Right forelimb (tissue), 1 donor: ENCODE measurements at regions not wholly inside any gene's neighbourhood (a gene's known extent, or its start where the extent isn't known, plus 50 kb on each side); places are given as distances from the start of the nearest gene placed in this dataset.
"Not testable (repeated sequence)": the region's sequence is repeated elsewhere in the genome, so short reads cannot be mapped to it uniquely, and the experiment has no call there.

ENCODE experiments used
- DNase-seq: peaks from one replicate; pipeline ENCODE4 v3.0.0-alpha.2; 2018

DNA sequence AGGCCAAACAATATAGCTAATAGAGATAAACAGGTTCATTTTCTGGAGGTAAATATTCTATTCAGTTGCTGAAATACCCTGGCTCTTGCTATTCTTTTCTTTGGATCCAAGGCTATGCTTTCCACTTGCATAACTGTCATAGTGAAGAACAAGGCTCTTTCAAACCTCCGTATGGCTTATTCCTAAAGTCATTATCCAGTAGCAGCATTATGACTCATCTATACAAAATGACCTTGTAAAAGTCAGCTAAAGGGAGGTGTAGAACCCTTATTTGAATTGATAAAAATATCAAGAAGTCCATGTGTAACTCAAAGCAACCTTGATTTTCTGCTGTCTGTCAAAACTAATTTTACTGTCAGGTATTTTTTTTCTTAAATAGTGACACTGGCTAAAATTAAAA, 447.8 kb downstream of the PLK2 start:
- no peak for DNase-seq

DNA sequence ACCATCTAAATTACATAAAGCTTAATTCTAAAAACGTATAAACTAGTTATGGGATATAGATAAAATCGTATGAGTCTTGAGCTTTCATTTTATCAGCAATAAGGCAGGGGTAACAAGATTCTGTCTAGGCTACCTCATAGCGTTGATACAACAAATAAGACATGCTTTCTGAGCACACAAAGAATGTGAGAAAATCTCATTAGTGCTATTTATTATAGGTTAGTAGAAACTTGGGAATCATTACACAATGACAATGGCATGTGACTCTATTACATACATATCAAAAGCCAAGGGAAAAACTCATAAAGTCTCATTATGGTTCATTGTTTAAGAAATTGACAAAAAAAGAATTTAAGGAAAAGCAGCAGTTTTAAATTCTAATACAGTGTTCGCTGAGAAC, 448.6 kb downstream of the PLK2 start:
- DNase-seq = no peak

DNA sequence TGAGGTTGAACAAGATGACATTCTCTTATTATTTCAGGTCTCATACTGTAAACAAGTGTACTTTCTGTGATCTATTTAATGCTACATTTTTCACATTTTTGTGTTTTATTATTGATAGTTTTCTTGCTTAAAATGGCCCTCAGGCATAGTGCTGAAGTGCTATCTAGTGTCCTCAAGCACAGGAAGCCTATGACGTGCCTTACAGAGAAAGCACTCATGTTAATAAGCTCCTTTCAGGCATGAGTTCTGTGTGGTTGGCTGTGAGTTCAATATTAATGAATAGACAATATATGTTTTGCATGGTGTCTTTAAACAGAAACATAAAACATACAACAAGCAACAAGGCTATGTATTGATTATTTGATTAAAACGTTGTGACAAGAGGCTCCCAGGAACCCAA, 450.1 kb downstream of the PLK2 start:
- DNase-seq = no peak

DNA sequence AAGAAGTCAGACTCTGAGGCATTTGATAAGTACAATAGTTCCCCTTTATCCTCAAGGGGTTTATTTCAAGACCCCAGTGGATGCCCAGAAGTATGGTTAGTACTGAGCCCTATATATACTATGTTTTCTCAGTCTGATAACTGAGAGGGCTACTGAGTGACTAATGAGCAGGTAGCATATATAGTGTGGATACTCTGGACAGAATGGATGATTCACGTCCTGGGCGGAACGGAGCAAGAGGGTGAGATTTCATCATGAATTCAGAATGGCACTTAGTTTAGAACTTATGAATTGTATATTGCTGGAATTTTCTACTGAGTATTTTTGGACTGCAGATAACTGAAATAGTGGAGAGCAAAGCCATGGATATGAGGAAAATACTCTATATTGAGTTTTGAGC, 457.6 kb downstream of the PLK2 start:
- DNase-seq = no peak

DNA sequence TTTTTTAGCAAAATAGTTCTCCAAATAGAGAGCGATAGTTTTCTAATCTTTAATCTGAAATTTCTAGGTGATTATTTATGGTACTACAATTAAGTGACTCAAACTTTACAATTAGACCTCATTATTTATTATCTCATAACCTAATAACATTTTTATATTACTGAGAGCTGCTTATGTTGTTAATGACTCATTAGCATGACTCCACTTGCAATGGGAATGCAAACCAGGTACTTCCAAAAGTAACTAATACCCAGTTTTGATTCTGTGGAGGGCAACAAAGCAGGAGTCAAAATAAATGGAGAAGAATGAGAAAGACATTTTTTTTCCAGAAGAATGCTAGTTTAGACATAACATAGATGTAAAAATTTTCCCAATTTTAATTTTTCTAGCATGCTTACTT, 466.0 kb downstream of the PLK2 start:
- no peak for DNase-seq

DNA sequence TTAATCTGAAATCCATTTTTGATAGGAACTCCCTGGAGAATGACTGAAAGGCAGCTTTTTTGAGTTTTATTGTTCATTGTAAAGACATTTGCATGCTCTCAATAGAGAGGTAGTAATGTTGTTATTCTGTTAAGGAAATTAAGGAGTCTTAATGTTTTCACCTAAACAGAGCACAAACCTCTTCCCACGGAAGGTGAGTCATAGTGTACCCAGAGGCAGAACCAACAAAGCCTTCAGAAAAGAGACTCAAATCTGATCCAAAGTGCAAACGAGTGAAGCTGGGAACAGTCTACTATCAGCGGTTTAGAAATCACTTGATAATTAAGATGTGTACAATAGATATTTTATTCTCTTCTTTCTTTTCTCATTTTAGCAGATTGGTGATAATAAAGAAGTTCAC, 470.5 kb downstream of the PLK2 start:
- DNase-seq = no peak

DNA sequence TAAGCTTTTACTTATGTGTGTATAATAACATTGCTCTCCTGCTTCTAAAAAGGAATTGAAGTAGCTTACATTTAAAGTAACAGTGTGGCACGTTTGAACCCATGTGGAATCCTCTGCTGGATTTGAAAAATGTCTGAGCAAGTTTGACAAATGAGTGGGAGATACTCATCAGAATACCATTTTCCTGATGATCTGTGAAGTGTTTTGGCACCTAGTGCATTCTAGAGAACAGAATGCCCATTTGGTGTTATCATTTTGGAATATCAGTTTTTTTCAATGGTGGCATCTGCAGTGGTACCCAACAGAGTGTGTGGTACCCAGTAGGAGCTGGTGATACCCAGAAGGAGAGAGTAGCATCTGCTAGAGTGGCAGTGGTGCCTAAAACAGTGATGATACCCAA, 471.1 kb downstream of the PLK2 start:
- no peak for DNase-seq

DNA sequence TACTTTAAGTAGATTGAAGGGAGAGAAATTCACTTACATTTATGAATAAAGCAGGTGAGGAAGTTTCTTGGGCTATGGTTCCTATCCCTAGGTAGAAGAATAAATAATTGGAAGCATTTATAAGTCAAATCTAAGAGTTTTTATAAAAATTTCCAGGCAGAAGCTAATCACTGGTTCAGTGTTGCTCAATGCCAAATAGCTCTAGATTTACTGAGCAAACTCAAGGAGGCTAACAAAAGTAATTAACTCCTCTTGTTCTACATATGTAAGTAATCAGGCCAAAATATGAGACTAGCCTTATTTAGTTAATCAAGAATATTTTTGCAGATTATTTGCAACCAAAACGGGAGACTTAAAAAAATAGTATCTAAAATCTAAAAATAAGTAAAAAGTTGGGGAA, 472.3 kb downstream of the PLK2 start:
- DNase-seq = no peak

DNA sequence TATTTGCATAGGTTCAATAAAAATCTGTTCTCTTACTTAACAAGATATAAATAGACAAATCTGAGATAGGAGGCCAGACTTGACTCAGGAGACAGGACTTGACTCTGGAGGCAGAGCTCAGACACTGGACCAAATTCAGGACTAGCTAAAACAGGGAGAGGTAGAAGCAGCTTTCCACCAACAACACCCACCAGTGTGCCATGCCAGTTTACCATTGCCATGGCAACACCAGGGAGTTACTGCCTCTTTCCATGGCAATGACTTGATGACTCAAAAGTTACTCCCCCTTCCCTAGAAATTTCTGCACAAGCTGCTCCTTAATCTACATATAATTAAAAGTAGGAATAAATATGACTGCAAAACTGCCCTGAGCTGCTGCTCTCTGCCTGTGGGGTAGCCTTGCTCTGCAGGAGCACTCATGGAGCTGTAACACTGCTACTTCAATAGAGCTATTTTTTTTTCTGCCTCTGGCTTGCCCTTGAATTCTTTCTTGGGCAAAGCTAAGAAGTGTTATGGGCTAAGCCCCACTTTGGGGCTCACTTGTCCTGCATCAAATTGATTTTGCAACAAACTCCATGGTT, 473.0 kb downstream of the PLK2 start:
- no peak for DNase-seq

DNA sequence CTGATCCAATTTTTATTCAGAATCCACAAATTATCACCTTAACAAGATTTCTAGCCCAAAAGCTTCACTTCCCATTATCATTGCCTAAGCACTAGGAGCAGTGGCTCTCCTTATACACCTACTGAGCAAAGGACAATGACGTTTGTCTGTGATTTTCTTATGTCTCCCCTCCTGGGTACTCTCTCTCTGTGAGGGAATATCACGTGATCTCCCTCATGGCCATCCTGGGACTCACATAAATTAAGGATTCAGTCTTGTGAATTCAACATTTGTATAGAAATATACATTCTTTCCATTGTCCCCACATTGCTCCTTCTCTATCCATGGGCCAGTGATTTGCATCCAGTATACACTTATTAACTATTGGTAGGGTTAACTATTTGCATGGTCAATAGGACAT, 476.5 kb downstream of the PLK2 start:
- DNase-seq = no peak

DNA sequence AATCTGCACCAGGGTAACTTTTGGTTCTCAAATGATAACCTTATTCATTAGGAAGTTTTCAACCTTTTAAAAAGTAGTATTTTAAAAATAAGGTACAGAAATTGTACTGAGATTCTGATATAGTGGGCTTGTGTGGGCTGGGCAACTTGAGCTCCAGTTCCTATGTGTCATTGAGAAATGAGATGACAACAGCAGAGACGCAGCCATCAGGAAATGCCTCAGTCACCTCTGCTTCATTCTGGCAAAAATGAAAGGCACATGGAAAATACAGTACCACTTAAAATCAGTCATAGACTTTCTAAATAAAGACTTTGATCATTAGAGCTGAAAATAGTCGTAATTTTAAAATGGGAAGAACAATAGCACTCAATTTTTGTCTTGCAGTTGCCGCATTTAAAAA, 480.2 kb downstream of the PLK2 start:
- DNase-seq = no peak

DNA sequence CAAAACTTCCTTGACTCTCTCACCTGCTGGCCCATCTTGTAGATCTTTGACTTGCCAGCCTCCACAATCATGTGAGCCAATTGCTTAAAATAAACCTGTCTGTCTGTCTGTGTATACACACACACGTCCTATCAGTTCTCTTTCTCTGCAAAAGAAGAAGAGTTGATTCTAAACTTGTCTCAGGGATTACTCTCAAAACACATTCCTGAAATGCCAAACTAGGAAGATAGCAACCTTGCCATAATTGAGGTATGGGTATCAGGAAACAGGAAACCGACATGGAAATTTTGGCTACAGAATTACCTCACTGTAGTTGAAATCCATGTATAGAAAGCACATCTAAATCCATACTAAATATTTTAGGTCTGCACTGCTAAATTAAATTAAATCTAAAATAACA, 483.4 kb downstream of the PLK2 start:
- DNase-seq = no peak

DNA sequence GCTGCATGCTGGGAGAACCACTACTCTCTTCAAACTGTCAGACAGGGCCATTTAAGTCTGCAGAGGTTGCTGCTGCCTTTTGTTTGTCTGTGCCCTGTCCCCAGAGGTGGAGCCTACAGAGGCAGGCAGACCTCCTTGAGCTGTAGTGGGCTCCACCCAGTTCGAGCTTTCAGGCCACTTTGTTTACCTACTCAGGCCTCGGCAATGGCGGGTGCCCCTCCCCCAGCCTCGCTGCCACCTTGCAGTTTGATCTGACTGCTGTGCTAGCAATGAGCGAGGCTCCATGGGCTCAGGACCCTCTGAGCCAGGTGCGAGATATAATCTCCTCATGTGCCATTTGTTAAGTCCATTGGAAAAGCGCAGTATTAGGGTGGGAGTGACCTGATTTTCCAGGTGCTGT, 487.8 kb downstream of the PLK2 start:
- DNase-seq = not testable (repeated sequence)

DNA sequence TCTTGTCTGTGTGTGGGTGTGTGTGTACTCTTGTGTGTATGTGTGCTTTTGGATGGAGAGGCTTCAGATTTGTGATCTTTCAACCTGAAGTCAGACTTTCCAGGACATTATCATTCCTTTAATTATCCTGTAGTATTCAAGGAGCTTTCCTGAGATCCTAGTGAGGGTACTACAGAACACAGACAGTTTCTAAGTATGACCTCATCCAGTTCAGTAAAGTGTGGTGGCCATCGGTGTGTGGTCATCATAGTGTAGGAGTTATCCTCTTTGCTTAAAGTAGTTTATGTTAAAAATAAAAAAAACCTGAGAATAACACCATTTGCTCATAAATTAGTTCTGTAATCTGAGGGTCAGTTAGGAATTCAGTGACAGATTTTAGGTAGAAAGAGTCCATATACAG, 478.0 kb upstream of the ACTBL2 start:
- no peak for DNase-seq

DNA sequence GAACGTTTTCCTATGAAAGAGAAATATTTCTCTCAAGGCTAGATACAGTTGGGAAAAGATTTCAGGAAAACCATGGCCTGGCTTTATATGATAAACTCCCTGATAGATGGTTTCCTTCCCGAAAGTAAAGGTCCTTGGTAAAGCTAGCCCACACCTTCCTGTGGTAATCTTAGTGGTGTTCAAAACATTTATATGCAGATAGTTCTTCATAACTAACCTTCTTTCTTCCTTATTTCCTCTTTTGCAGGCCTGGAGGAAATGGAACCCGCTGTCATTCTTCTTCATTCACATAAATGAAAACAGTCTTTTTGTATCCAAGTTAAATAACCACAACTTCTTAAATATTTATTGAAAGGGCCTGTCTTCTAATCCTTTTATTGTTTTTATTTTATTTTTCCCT, 474.0 kb upstream of the ACTBL2 start:
- no peak for DNase-seq

DNA sequence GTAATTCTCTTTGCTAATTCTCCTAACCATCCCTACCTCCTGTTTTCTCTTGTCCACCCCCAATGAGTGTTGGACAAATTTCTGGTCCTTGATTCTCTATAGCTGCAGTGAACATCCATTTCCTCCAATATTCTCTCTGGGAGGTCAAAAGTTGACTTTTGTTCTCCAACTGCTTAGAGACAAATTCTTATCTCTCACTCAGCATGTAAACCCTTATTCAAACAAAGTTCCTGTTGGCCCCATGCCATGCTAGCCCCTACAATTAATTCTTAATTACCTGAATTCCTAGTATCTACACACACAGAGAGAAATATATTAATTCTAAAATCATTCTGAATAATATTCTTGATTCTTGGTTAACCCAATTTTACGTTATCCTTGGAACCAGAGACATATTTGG, 472.9 kb upstream of the ACTBL2 start:
- DNase-seq = no peak

DNA sequence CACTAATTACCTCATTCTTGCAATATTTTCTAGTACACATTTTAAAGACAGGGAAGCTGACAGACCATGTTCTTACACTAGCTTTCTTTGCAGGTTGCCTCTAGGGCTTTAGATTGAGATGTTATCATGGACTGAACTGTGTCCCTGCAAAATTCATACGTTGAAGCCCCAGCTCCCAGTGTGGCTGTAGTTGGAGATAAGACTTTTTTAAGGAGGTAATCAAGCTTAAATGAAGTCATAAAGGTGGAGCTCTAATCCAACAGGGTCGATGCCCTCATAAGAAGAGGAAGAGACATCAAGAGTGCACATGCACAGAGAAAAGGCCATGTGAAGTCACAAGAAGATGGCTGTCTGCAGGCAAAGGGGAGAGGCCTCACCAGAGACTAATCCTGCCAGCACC, 471.2 kb upstream of the ACTBL2 start:
- no peak for DNase-seq

DNA sequence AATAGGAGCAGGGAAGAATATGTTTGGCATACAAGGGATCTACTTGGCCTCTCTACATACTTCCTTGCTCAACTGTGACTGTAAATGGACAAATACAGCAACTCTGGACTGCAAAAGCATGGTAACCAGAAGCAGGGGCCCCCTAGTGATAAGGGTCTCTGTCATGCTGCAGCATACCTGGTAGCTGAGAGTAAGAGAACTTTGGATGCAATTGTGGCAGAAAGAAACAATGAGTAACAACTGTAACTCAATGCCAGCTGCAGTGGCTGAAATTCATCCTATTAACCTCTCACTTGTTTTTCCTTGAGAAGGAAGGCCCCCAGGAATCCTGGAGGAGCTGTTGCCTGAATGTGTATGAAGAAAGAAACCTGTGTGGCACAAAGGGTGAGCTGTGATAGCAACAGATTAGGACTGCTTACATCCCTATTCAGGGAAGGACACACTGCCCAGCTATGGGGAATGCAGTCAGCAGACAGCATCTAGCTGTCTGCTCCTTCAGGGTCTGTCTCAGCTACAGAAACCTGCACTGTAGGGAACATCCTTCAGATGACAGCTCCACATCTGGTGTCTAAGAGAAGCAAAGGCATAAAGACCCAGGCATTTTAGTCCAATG, 468.1 kb upstream of the ACTBL2 start:
- no peak for DNase-seq

DNA sequence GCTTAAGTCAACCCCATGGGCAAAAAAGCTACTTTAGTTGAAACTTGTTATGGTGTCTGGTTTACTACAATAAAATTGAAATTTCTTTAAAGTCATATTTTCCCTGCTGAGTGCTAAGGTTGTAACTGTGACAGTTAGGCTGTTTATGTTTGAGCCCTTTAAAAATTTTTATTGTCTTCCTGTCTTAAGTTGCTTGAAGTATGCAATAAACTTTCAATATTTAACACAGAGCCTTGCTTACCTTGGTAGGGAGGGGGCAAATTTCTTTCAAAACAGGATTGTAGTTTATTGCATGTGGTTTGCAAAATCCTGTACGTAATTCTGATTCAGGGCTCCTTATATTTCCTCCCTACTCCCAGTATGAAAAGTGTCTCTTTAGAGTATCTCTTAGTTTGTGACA, 465.5 kb upstream of the ACTBL2 start:
- no peak for DNase-seq

DNA sequence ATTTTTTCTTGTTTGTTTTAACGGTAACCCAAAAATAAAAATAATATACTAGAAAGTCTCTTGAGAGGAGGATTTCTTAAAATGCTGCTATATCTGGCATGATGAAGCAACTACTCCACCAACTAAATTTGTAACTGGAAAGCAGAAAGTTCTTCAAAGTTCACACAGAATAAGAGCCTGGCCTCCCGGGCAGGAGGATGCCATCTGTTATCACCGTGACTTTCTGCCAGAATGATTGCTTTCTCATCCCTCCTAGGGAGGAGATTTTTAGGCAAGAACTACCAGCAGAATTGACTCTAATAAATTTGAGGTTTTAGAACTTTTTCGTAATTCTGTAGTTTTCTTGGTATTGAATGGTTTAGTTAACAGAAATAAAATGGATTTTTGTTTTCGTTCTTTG, 464.6 kb upstream of the ACTBL2 start:
- DNase-seq = no peak

DNA sequence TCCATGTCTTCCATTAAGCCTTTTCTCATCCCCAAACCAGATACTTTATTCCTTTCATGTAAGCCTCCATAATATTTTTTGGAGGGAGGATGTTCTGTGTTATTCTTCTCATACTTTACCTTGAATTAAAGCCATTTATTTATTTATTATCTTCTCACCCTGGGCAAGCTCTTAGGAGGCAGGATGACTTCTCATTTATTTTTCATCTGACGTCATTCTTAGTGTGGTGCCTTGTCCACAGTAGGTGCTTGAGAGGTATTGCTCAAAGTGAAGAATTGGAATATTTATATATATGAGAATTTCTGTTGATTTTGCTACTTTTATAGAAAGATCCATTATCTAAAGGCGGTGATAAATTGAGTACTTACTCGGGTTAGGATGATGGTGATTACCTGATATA, 458.3 kb upstream of the ACTBL2 start:
- DNase-seq = no peak

DNA sequence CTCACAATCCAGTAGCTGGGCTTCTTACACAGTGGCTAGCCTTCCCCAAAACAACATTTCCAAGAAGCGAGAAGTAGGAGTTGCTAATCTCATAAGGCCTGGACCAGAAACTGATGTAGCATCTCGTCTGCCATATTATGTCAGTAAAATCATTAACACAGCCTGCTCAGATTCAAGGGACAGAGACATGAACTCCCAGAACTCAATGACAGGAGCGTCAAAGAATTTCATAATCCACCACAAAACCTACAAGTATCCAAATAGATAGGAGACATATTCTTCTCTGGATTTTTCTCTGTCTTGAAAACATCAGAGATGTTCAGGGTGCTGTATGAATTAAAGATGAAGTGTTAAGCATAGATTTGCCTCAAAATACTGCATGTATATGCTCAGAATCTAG, 457.6 kb upstream of the ACTBL2 start:
- DNase-seq = no peak

DNA sequence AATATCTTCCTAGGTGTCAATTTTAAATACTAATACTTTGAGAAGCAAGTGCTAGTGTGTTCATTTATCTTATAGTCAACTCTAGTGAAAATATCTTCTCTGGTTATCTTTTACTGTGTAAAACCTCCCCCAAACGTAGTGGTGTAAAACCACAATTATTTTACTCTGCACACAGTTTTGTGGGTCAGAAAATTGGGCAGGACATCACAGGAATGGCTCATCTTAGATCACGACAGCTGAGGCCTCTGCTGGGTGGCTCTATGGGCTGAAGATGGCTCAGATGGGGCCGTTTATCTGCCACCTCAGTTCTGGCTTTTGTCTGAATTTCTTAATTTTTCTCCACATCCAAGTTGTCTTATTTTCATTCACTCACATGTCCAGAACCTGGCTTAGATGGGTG, 457.2 kb upstream of the ACTBL2 start:
- DNase-seq = no peak

DNA sequence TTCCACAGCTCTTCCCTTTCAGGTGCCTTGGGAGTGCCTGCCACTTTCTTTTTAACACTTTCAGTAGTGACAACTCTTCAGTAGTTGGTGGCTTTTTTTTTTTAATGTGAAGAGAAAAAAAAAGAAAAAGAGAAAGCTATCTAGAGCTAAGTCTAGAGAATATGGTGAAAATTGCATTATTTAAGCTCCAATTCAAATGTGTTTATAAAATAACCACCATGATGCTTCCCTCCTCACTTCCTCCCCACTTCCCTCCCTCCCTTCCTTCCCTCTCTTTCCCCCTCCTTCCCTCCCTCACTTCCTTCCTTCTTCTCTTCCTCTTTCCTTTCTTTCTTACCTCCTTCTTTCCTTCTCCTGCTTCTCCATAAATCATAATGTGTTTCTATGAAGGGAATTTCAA, 456.7 kb upstream of the ACTBL2 start:
- no peak for DNase-seq

DNA sequence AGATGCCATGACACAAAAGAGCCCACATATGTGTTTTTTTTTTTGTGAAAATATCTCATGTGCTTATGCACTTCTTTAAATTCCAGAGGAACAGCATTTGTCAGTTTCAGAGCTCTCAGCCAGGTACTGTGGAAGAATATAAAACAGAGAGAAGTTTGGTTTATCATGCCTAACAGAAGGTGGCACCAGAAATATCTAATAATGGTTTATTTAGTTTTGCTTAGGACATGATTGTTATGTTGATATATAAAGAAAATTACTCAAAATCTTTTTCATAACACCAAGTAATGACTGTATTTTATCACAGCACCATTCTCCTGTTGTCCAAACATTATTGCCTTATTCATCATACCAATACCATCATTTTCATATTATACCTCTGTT, 455.6 kb upstream of the ACTBL2 start:
- no peak for DNase-seq
